Dendritic cell treated with granulocyte-macrophage colony-stimulating factor and Interleukin-4, amounts not matched to agents 40 ng/mL and 50 ng/mL, for 4 days (primary cell): ENCODE measurements at regions not wholly inside any gene's neighbourhood (a gene's known extent, or its start where the extent isn't known, plus 50 kb on each side); places are given as distances from the start of the nearest gene placed in this dataset.
"Not testable (repeated sequence)": the region's sequence is repeated elsewhere in the genome, so short reads cannot be mapped to it uniquely, and the experiment has no call there.

Experiments
- H3K27ac Mint-ChIP-seq: one replicate; pipeline ENCODE4 v1.8.0; 2022; ENCODE audit warnings: mild to moderate bottlenecking, mixed read lengths
- H3K27me3 Mint-ChIP-seq: one replicate; pipeline ENCODE4 v1.8.0; 2022; ENCODE audit warnings: mild to moderate bottlenecking, mixed read lengths
- H3K36me3 Mint-ChIP-seq: one replicate; pipeline ENCODE4 v1.8.0; 2022; ENCODE audit warnings: low read depth, mixed read lengths
- H3K4me1 Mint-ChIP-seq: one replicate; pipeline ENCODE4 v1.8.0; 2022; ENCODE audit warnings: low read depth, mixed read lengths
- H3K4me3 Mint-ChIP-seq: one replicate; pipeline ENCODE4 v1.8.0; 2022; ENCODE audit warnings: mild to moderate bottlenecking, moderate library complexity, mixed read lengths
- H3K9me3 Mint-ChIP-seq: one replicate; pipeline ENCODE4 v1.8.0; 2022; ENCODE audit warnings: mixed read lengths
- intact Hi-C: fragments of 100-400 bp; cut with micrococcal nuclease; formaldehyde crosslinking; loops from one replicate; pipeline ENCODE4 v1.15.0; 2022

GRCh38 chr3:105959851-105960250 is 91.0 kb upstream of the CBLB start:
- Mint-ChIP-seq H3K9me3 (no peaks in the 10 kb centered on the region), H3K36me3 (no peaks in the 10 kb centered on the region), H3K27ac (no peak overlapping the region), H3K27me3 (no peaks in the 10 kb centered on the region), H3K4me1 (peaks cover 5% of the 10 kb centered on the region), H3K4me3 (no peak overlapping the region)
- intact Hi-C loops: no loop called here

GRCh38 chr3:105960381-105960780 is 91.6 kb upstream of the CBLB start:
- H3K27me3 Mint-ChIP-seq: no peaks in the 10 kb centered on the region
- H3K27ac Mint-ChIP-seq: no peak overlapping the region
- H3K4me3 Mint-ChIP-seq: no peak overlapping the region
- H3K36me3 Mint-ChIP-seq: no peaks in the 10 kb centered on the region
- no peaks in the 10 kb centered on the region for H3K9me3 Mint-ChIP-seq
- intact Hi-C loops: no loop called here
- peaks cover 5% of the 10 kb centered on the region for H3K4me1 Mint-ChIP-seq

GRCh38 chr3:105963161-105963560 is 94.3 kb upstream of the CBLB start:
- Mint-ChIP-seq H3K4me1 (peaks cover 5% of the 10 kb centered on the region), H3K27me3 (no peaks in the 10 kb centered on the region), H3K27ac (no peak overlapping the region), H3K9me3 (no peaks in the 10 kb centered on the region), H3K36me3 (no peaks in the 10 kb centered on the region), H3K4me3 (no peak overlapping the region)
- intact Hi-C loops: no loop called here

GRCh38 chr3:105965384-105965783 is 96.6 kb upstream of the CBLB start:
- Mint-ChIP-seq H3K27ac (no peak overlapping the region), H3K27me3 (no peaks in the 10 kb centered on the region), H3K9me3 (peaks cover under 1% of the 10 kb centered on the region), H3K4me3 (no peak overlapping the region), H3K4me1 (peaks cover 5% of the 10 kb centered on the region), H3K36me3 (no peaks in the 10 kb centered on the region)
- intact Hi-C loops: no loop called here

- Mint-ChIP-seq H3K36me3 (peaks cover 13% of the 10 kb centered on the region), H3K4me1 (peaks cover 5% of the 10 kb centered on the region), H3K4me3 (no peak overlapping the region), H3K27me3 (no peaks in the 10 kb centered on the region), H3K9me3 (peaks cover 18% of the 10 kb centered on the region), H3K27ac (no peak overlapping the region)
- intact Hi-C loops: no loop called here
Measured at GRCh38 chr3:105967117-105967516, 98.3 kb upstream of the CBLB start.

- Mint-ChIP-seq H3K4me3 (no peak overlapping the region), H3K27ac (no peak overlapping the region), H3K36me3 (peaks cover 15% of the 10 kb centered on the region), H3K9me3 (peaks cover 23% of the 10 kb centered on the region), H3K4me1 (peaks cover 5% of the 10 kb centered on the region), H3K27me3 (no peaks in the 10 kb centered on the region)
- intact Hi-C loops: no loop called here
Measured at GRCh38 chr3:105970283-105970682, 101.5 kb upstream of the CBLB start.

GRCh38 chr3:105972069-105972468 is 103.3 kb upstream of the CBLB start:
- intact Hi-C loops: no loop called here
- Mint-ChIP-seq H3K27me3 (no peaks in the 10 kb centered on the region), H3K9me3 (peaks cover 23% of the 10 kb centered on the region), H3K4me3 (no peak overlapping the region), H3K4me1 (peaks cover 5% of the 10 kb centered on the region), H3K36me3 (peaks cover 15% of the 10 kb centered on the region), H3K27ac (no peak overlapping the region)

GRCh38 chr3:105974381-105974780 is 105.6 kb upstream of the CBLB start:
- Mint-ChIP-seq H3K36me3 (peaks cover 15% of the 10 kb centered on the region), H3K4me1 (peaks cover 5% of the 10 kb centered on the region), H3K9me3 (peaks cover 23% of the 10 kb centered on the region), H3K27me3 (no peaks in the 10 kb centered on the region), H3K27ac (no peak overlapping the region), H3K4me3 (no peak overlapping the region)
- intact Hi-C loops: no loop called here

- H3K4me1 Mint-ChIP-seq: no peaks in the 10 kb centered on the region
- H3K27ac Mint-ChIP-seq: no peak overlapping the region
- peaks cover 12% of the 10 kb centered on the region for H3K36me3 Mint-ChIP-seq
- H3K4me3 Mint-ChIP-seq: no peak overlapping the region
- H3K9me3 Mint-ChIP-seq: peaks cover 14% of the 10 kb centered on the region
- intact Hi-C loops: no loop called here
- H3K27me3 Mint-ChIP-seq: no peaks in the 10 kb centered on the region
Measured at GRCh38 chr3:105976196-105976595, 107.4 kb upstream of the CBLB start.

- H3K27me3 Mint-ChIP-seq: no peaks in the 10 kb centered on the region
- peaks cover 15% of the 10 kb centered on the region for H3K9me3 Mint-ChIP-seq
- no peaks in the 10 kb centered on the region for H3K36me3 Mint-ChIP-seq
- no peak overlapping the region for H3K27ac Mint-ChIP-seq
- intact Hi-C loops: no loop called here
- H3K4me3 Mint-ChIP-seq: no peak overlapping the region
- H3K4me1 Mint-ChIP-seq: no peaks in the 10 kb centered on the region
Measured at GRCh38 chr3:105979961-105980360, 111.1 kb upstream of the CBLB start.

GRCh38 chr3:105982207-105982606 is 113.4 kb upstream of the CBLB start:
- Mint-ChIP-seq H3K9me3 (peaks cover 15% of the 10 kb centered on the region), H3K4me1 (no peaks in the 10 kb centered on the region), H3K27me3 (no peaks in the 10 kb centered on the region), H3K4me3 (no peak overlapping the region), H3K27ac (no peak overlapping the region), H3K36me3 (no peaks in the 10 kb centered on the region)
- intact Hi-C loops: no loop called here

- Mint-ChIP-seq H3K4me3 (no peak overlapping the region), H3K9me3 (peaks cover 15% of the 10 kb centered on the region), H3K36me3 (no peaks in the 10 kb centered on the region), H3K27me3 (no peaks in the 10 kb centered on the region), H3K27ac (no peak overlapping the region), H3K4me1 (no peaks in the 10 kb centered on the region)
- intact Hi-C loops: no loop called here
Measured at GRCh38 chr3:105984837-105985236, 116.0 kb upstream of the CBLB start.

- intact Hi-C loops, H3K4me3 Mint-ChIP-seq, H3K27ac Mint-ChIP-seq, H3K36me3 Mint-ChIP-seq, H3K27me3 Mint-ChIP-seq, H3K4me1 Mint-ChIP-seq: not testable (repeated sequence)
- peaks cover 30% of the 10 kb centered on the region for H3K9me3 Mint-ChIP-seq
Measured at GRCh38 chr3:105986343-105986742, 117.5 kb upstream of the CBLB start.

- Mint-ChIP-seq H3K27ac (no peak overlapping the region), H3K4me1 (no peaks in the 10 kb centered on the region), H3K27me3 (no peaks in the 10 kb centered on the region), H3K36me3 (no peaks in the 10 kb centered on the region), H3K4me3 (no peak overlapping the region), H3K9me3 (peaks cover 39% of the 10 kb centered on the region)
- intact Hi-C loops: no loop called here
Measured at GRCh38 chr3:105987809-105988208, 119.0 kb upstream of the CBLB start.

- Mint-ChIP-seq H3K36me3 (no peaks in the 10 kb centered on the region), H3K4me1 (no peaks in the 10 kb centered on the region), H3K4me3 (no peak overlapping the region), H3K9me3 (peaks cover 36% of the 10 kb centered on the region), H3K27me3 (no peaks in the 10 kb centered on the region), H3K27ac (no peak overlapping the region)
- intact Hi-C loops: no loop called here
Measured at GRCh38 chr3:105988540-105989212, 119.9 kb upstream of the CBLB start.
